HepG2 (cell line): ENCODE measurements at regions not wholly inside any gene's neighbourhood (a gene's known extent, or its start where the extent isn't known, plus 50 kb on each side); places are given as distances from the start of the nearest gene placed in this dataset.
A peak's percentile ranks its signal among the peaks of the same experiment; 100 is the strongest.

Source experiments
- FIP1L1 ChIP-seq: fragments of 200-400 bp; formaldehyde crosslinking; IDR thresholded peaks from 2 replicates; pipeline ENCODE4 v1.6.1; 2018; ENCODE audit warnings: low read depth, mild to moderate bottlenecking, low read length, moderate library complexity, borderline replicate concordance; ENCODE audit not compliant: insufficient read depth
- KDM3A ChIP-seq: IDR thresholded peaks from 2 replicates; pipeline ENCODE4 v1.6.1; 2018; ENCODE audit warnings: low read depth, missing compliant biosample characterization
- KLF16 ChIP-seq, 2 experiments: sonication (generic) in 1 of 2; formaldehyde crosslinking in 1 of 2; IDR thresholded peaks; 2 replicates each; pipeline versions ENCODE4 v1.6.1 to v1.8.0; 2016 to 2023; ENCODE audit warnings: missing genetic modification reagents in 2 of 2, missing compliant biosample characterization in 1 of 2
- NFIC ChIP-seq: IDR thresholded peaks from 2 replicates; pipeline ENCODE4 v1.6.1; 2012; ENCODE audit warnings: mild to moderate bottlenecking, low read length, inconsistent platforms
- PTBP1 ChIP-seq: fragments of 200-400 bp; formaldehyde crosslinking; IDR thresholded peaks from 2 replicates; pipeline ENCODE4 v1.6.1; 2018; ENCODE audit warnings: low read length, low read depth; ENCODE audit not compliant: poor library complexity, severe bottlenecking
- TCF12 ChIP-seq, 2 experiments: fragments of 450-650 bp in 1 of 2; sonication (generic) in 1 of 2; formaldehyde crosslinking in 1 of 2; IDR thresholded peaks; 2 replicates each; pipeline versions ENCODE4 v1.6.1 to v1.8.0; 2017 to 2022; ENCODE audit warnings: antibody characterized with exemption in 1 of 2, mild to moderate bottlenecking in 1 of 2, missing genetic modification reagents in 1 of 2, moderate library complexity in 1 of 2
- TEAD2 ChIP-seq: sonication (generic); formaldehyde crosslinking; IDR thresholded peaks from 2 replicates; pipeline ENCODE4 v1.9.0; 2021; ENCODE audit warnings: missing genetic modification reagents
- THAP11 ChIP-seq: IDR thresholded peaks from 2 replicates; pipeline ENCODE4 v1.6.1; 2016; ENCODE audit warnings: missing biosample characterization, missing genetic modification reagents
- ZNF331 ChIP-seq: sonication (generic); formaldehyde crosslinking; IDR thresholded peaks from 2 replicates; pipeline ENCODE4 v1.4.0; 2020; ENCODE audit warnings: missing genetic modification reagents
- ZNF556 ChIP-seq: sonication (generic); formaldehyde crosslinking; IDR thresholded peaks from 2 replicates; pipeline ENCODE4 v1.4.0; 2020; ENCODE audit warnings: mild to moderate bottlenecking, missing genetic modification reagents, borderline replicate concordance
- ZNF775 ChIP-seq: sonication (generic); formaldehyde crosslinking; IDR thresholded peaks from 2 replicates; pipeline ENCODE4 v1.4.0; 2020; ENCODE audit warnings: missing genetic modification reagents, mild to moderate bottlenecking, moderate library complexity, borderline replicate concordance
- TF ChIP-seq, protein P1 (sequence below): sonication (generic); formaldehyde crosslinking; IDR thresholded peaks from 2 replicates; pipeline ENCODE4 v1.4.0; 2020; ENCODE audit warnings: missing genetic modification reagents
- TF ChIP-seq, protein P2 (sequence below): sonication (generic); formaldehyde crosslinking; IDR thresholded peaks from 2 replicates; pipeline ENCODE4 v1.5.0; 2020; ENCODE audit warnings: missing genetic modification reagents
- TF ChIP-seq, protein P3 (sequence below): sonication (generic); formaldehyde crosslinking; IDR thresholded peaks from one replicate; pipeline ENCODE4 v1.5.1; 2020; ENCODE audit warnings: mild to moderate bottlenecking, missing genetic modification reagents; ENCODE audit errors: not compliant biosample characterization
- TF ChIP-seq, protein P4 (sequence below): sonication (generic); formaldehyde crosslinking; IDR thresholded peaks from 2 replicates; pipeline ENCODE4 v1.5.1; 2020; ENCODE audit warnings: missing genetic modification reagents, mild to moderate bottlenecking, borderline replicate concordance

DNA sequence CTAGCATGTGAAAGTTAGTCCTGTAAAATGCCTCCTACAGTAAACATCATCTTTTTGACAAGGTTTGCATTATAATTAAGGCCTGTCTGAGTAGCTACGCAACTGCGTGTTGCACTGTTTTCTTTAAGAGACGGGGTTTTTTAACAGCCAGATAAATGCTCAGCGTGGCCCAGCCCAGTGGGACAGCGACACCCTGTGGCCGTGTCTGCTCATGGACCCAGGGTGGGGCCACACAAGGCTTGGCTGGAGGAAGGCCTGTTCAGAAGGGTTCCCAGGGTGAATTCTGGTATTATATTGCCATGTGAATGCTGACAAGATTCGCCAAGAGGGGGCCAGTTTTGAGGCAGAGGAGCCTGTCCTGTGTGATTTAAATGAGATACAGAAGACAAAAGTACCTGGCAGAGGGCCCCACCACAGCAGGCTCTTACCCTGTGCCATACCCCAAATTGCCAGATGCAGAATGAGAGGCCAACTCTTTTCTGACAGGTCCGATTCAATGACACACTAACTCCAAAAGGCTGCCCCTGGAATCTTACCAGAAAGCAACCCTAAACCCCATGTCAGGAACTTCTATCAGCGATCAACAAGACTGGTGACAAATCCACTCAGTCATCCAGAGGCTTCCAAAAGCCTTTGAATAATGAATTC lies 65.9 kb upstream of the IRX6 start (continued):
- TF ChIP-seq, protein P1, sequence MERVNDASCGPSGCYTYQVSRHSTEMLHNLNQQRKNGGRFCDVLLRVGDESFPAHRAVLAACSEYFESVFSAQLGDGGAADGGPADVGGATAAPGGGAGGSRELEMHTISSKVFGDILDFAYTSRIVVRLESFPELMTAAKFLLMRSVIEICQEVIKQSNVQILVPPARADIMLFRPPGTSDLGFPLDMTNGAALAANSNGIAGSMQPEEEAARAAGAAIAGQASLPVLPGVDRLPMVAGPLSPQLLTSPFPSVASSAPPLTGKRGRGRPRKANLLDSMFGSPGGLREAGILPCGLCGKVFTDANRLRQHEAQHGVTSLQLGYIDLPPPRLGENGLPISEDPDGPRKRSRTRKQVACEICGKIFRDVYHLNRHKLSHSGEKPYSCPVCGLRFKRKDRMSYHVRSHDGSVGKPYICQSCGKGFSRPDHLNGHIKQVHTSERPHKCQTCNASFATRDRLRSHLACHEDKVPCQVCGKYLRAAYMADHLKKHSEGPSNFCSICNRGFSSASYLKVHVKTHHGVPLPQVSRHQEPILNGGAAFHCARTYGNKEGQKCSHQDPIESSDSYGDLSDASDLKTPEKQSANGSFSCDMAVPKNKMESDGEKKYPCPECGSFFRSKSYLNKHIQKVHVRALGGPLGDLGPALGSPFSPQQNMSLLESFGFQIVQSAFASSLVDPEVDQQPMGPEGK (CRISPR knock-in tag), result 0 out of 2 replicates have a peak, but pooled peaks have one; percentile 38
- no peak for TF ChIP-seq THAP11
- TF ChIP-seq, protein P2, sequence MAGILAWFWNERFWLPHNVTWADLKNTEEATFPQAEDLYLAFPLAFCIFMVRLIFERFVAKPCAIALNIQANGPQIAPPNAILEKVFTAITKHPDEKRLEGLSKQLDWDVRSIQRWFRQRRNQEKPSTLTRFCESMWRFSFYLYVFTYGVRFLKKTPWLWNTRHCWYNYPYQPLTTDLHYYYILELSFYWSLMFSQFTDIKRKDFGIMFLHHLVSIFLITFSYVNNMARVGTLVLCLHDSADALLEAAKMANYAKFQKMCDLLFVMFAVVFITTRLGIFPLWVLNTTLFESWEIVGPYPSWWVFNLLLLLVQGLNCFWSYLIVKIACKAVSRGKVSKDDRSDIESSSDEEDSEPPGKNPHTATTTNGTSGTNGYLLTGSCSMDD (CRISPR knock-in tag), result no peak
- 0 out of 4 replicates have a peak, but pooled peaks of 1 of the 2 experiments have one; percentile 51 for TF ChIP-seq KLF16 (CRISPR knock-in tag; IDR thresholded peaks at IDR 0.05)
- no peak for TF ChIP-seq ZNF331 (CRISPR knock-in tag)
- no peak for TF ChIP-seq TEAD2 (CRISPR knock-in tag)
- TF ChIP-seq ZNF775 (CRISPR knock-in tag), result no peak
- TF ChIP-seq, protein P3, sequence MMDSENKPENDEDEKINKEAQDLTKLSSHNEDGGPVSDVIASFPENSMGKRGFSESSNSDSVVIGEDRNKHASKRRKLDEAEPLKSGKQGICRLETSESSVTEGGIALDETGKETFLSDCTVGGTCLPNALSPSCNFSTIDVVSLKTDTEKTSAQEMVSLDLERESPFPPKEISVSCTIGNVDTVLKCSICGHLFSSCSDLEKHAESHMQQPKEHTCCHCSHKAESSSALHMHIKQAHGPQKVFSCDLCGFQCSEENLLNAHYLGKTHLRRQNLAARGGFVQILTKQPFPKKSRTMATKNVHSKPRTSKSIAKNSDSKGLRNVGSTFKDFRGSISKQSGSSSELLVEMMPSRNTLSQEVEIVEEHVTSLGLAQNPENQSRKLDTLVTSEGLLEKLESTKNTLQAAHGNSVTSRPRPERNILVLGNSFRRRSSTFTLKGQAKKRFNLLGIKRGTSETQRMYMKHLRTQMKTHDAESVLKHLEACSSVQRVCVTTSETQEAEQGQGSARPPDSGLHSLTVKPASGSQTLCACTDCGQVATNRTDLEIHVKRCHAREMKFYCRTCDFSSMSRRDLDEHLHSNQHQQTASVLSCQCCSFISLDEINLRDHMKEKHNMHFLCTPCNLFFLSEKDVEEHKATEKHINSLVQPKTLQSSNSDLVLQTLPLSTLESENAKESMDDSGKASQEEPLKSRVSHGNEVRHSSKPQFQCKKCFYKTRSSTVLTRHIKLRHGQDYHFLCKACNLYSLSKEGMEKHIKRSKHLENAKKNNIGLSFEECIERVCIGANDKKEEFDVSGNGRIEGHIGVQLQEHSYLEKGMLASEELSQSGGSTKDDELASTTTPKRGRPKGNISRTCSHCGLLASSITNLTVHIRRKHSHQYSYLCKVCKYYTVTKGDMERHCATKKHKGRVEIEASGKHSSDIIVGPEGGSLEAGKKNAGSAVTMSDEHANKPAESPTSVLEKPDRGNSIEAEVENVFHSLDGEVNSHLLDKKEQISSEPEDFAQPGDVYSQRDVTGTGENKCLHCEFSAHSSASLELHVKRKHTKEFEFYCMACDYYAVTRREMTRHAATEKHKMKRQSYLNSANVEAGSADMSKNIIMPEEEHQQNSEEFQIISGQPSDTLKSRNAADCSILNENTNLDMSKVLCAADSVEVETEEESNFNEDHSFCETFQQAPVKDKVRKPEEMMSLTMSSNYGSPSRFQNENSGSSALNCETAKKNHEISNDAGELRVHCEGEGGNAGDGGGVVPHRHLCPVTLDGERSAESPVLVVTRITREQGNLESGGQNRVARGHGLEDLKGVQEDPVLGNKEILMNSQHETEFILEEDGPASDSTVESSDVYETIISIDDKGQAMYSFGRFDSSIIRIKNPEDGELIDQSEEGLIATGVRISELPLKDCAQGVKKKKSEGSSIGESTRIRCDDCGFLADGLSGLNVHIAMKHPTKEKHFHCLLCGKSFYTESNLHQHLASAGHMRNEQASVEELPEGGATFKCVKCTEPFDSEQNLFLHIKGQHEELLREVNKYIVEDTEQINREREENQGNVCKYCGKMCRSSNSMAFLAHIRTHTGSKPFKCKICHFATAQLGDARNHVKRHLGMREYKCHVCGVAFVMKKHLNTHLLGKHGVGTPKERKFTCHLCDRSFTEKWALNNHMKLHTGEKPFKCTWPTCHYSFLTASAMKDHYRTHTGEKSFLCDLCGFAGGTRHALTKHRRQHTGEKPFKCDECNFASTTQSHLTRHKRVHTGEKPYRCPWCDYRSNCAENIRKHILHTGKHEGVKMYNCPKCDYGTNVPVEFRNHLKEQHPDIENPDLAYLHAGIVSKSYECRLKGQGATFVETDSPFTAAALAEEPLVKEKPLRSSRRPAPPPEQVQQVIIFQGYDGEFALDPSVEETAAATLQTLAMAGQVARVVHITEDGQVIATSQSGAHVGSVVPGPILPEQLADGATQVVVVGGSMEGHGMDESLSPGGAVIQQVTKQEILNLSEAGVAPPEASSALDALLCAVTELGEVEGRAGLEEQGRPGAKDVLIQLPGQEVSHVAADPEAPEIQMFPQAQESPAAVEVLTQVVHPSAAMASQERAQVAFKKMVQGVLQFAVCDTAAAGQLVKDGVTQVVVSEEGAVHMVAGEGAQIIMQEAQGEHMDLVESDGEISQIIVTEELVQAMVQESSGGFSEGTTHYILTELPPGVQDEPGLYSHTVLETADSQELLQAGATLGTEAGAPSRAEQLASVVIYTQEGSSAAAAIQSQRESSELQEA (CRISPR knock-in tag), result no peak
- no peak for TF ChIP-seq PTBP1
- TF ChIP-seq, protein P4, sequence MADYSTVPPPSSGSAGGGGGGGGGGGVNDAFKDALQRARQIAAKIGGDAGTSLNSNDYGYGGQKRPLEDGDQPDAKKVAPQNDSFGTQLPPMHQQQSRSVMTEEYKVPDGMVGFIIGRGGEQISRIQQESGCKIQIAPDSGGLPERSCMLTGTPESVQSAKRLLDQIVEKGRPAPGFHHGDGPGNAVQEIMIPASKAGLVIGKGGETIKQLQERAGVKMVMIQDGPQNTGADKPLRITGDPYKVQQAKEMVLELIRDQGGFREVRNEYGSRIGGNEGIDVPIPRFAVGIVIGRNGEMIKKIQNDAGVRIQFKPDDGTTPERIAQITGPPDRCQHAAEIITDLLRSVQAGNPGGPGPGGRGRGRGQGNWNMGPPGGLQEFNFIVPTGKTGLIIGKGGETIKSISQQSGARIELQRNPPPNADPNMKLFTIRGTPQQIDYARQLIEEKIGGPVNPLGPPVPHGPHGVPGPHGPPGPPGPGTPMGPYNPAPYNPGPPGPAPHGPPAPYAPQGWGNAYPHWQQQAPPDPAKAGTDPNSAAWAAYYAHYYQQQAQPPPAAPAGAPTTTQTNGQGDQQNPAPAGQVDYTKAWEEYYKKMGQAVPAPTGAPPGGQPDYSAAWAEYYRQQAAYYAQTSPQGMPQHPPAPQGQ (CRISPR knock-in tag), result no peak
- TF ChIP-seq NFIC, result no peak
- 0 out of 2 replicates have a peak, but pooled peaks have one; percentile 42 for TF ChIP-seq KDM3A (CRISPR knock-in tag)
- no peak for TF ChIP-seq FIP1L1
- no peak for TF ChIP-seq TCF12 (IDR thresholded peaks at IDR 0.05)
- TF ChIP-seq TCF12 (CRISPR knock-in tag; IDR thresholded peaks at IDR 0.05), result no peak
- TF ChIP-seq ZNF556 (CRISPR knock-in tag), result no peak
